ENCODE measurements at regions not wholly inside any gene's neighbourhood (a gene's known extent, or its start where the extent isn't known, plus 50 kb on each side); places are given as distances from the start of the nearest gene placed in this dataset.

DNA sequence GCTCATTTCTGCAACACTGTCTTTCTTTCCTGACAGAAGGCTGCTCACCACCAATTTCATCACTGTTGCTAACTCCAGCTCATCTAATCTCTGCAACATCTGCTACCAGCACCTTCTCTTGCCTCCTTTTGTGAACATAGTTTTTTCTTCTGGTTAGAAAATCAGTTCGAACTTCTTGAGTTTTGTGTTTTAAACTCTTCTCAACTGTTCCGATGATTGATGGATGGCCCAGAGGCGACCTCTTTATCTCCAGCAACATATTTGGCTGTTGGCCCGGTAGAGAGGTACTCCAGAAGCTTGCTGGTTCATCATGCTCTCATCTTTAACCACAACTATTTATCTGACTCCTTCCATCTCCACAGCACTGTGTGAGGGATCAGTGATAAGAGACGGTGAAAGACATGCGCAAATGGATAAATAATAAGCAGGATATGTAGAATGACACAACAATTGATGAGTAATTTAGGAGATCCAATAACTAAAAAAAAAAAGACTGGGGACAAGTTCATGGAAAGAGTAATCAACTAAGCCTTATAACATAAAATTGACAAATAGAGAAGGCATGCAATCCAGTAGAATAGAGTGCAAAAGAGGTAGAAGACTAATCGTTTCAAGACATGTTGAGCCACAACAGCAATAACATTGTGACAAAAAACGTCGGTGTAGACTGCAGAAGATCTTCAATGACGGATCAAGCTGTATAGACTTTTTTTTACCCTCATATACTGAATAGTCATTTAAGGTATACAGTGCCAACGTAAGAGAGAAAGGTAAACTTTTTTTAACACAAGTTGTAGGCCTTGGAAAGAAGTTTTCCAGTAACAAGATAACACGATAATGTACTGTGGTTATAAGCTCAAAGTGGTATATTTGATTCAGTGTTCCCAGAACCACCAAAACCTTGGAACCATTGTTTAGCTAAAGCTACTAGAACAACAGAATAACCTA lies 152.2 kb downstream of the CRPPA start (continued):
- TF ChIP-seq, protein P1, sequence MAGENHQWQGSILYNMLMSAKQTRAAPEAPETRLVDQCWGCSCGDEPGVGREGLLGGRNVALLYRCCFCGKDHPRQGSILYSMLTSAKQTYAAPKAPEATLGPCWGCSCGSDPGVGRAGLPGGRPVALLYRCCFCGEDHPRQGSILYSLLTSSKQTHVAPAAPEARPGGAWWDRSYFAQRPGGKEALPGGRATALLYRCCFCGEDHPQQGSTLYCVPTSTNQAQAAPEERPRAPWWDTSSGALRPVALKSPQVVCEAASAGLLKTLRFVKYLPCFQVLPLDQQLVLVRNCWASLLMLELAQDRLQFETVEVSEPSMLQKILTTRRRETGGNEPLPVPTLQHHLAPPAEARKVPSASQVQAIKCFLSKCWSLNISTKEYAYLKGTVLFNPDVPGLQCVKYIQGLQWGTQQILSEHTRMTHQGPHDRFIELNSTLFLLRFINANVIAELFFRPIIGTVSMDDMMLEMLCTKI (IDR thresholded peaks at IDR 0.05; ENCODE audit: partially characterized antibody) = no peak
- TF ChIP-seq ZNF175 (CRISPR knock-in tag; IDR thresholded peaks at IDR 0.05; ENCODE audit: low read depth) = peak; percentile 96
- TF ChIP-seq, protein P2, sequence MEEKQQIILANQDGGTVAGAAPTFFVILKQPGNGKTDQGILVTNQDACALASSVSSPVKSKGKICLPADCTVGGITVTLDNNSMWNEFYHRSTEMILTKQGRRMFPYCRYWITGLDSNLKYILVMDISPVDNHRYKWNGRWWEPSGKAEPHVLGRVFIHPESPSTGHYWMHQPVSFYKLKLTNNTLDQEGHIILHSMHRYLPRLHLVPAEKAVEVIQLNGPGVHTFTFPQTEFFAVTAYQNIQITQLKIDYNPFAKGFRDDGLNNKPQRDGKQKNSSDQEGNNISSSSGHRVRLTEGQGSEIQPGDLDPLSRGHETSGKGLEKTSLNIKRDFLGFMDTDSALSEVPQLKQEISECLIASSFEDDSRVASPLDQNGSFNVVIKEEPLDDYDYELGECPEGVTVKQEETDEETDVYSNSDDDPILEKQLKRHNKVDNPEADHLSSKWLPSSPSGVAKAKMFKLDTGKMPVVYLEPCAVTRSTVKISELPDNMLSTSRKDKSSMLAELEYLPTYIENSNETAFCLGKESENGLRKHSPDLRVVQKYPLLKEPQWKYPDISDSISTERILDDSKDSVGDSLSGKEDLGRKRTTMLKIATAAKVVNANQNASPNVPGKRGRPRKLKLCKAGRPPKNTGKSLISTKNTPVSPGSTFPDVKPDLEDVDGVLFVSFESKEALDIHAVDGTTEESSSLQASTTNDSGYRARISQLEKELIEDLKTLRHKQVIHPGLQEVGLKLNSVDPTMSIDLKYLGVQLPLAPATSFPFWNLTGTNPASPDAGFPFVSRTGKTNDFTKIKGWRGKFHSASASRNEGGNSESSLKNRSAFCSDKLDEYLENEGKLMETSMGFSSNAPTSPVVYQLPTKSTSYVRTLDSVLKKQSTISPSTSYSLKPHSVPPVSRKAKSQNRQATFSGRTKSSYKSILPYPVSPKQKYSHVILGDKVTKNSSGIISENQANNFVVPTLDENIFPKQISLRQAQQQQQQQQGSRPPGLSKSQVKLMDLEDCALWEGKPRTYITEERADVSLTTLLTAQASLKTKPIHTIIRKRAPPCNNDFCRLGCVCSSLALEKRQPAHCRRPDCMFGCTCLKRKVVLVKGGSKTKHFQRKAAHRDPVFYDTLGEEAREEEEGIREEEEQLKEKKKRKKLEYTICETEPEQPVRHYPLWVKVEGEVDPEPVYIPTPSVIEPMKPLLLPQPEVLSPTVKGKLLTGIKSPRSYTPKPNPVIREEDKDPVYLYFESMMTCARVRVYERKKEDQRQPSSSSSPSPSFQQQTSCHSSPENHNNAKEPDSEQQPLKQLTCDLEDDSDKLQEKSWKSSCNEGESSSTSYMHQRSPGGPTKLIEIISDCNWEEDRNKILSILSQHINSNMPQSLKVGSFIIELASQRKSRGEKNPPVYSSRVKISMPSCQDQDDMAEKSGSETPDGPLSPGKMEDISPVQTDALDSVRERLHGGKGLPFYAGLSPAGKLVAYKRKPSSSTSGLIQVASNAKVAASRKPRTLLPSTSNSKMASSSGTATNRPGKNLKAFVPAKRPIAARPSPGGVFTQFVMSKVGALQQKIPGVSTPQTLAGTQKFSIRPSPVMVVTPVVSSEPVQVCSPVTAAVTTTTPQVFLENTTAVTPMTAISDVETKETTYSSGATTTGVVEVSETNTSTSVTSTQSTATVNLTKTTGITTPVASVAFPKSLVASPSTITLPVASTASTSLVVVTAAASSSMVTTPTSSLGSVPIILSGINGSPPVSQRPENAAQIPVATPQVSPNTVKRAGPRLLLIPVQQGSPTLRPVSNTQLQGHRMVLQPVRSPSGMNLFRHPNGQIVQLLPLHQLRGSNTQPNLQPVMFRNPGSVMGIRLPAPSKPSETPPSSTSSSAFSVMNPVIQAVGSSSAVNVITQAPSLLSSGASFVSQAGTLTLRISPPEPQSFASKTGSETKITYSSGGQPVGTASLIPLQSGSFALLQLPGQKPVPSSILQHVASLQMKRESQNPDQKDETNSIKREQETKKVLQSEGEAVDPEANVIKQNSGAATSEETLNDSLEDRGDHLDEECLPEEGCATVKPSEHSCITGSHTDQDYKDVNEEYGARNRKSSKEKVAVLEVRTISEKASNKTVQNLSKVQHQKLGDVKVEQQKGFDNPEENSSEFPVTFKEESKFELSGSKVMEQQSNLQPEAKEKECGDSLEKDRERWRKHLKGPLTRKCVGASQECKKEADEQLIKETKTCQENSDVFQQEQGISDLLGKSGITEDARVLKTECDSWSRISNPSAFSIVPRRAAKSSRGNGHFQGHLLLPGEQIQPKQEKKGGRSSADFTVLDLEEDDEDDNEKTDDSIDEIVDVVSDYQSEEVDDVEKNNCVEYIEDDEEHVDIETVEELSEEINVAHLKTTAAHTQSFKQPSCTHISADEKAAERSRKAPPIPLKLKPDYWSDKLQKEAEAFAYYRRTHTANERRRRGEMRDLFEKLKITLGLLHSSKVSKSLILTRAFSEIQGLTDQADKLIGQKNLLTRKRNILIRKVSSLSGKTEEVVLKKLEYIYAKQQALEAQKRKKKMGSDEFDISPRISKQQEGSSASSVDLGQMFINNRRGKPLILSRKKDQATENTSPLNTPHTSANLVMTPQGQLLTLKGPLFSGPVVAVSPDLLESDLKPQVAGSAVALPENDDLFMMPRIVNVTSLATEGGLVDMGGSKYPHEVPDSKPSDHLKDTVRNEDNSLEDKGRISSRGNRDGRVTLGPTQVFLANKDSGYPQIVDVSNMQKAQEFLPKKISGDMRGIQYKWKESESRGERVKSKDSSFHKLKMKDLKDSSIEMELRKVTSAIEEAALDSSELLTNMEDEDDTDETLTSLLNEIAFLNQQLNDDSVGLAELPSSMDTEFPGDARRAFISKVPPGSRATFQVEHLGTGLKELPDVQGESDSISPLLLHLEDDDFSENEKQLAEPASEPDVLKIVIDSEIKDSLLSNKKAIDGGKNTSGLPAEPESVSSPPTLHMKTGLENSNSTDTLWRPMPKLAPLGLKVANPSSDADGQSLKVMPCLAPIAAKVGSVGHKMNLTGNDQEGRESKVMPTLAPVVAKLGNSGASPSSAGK (IDR thresholded peaks at IDR 0.05) = peak; percentile 18; the same call in 1 of the 2 replicates
- TF ChIP-seq NBN (IDR thresholded peaks at IDR 0.05; ENCODE audit: low read depth) = peak; percentile 98
- peak; percentile 78 for TF ChIP-seq TAF1 (IDR thresholded peaks at IDR 0.05; ENCODE audit: control insufficient read depth, extremely low read depth, insufficient read depth, low read length, severe bottlenecking)
- no peak for TF ChIP-seq SIX5 (IDR thresholded peaks at IDR 0.05; ENCODE audit: borderline replicate concordance in 1 of 2, insufficient read depth in 1 of 2, low read depth in 1 of 2, low read length in 2 of 2)
- TF ChIP-seq YY1 (IDR thresholded peaks at IDR 0.05; ENCODE audit: borderline replicate concordance in 1 of 3, control insufficient read depth in 1 of 3, extremely low read depth in 1 of 3, insufficient read depth in 3 of 3, insufficient read length in 1 of 3, insufficient replicate concordance in 2 of 3, low read depth in 1 of 3, low read length in 2 of 3) = no peak
- TF ChIP-seq, protein P3, sequence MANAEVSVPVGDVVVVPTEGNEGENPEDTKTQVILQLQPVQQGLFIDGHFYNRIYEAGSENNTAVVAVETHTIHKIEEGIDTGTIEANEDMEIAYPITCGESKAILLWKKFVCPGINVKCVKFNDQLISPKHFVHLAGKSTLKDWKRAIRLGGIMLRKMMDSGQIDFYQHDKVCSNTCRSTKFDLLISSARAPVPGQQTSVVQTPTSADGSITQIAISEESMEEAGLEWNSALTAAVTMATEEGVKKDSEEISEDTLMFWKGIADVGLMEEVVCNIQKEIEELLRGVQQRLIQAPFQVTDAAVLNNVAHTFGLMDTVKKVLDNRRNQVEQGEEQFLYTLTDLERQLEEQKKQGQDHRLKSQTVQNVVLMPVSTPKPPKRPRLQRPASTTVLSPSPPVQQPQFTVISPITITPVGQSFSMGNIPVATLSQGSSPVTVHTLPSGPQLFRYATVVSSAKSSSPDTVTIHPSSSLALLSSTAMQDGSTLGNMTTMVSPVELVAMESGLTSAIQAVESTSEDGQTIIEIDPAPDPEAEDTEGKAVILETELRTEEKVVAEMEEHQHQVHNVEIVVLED (CRISPR knock-in tag; IDR thresholded peaks at IDR 0.05) = 0 out of 2 replicates have a peak, but pooled peaks have one; percentile 12
- peak; percentile 97 for TF ChIP-seq KHSRP (IDR thresholded peaks at IDR 0.05)
- peak; percentile 98 for TF ChIP-seq HEY1 (CRISPR knock-in tag; IDR thresholded peaks at IDR 0.05; ENCODE audit: borderline replicate concordance)
